ENCODE measurements at regions not wholly inside any gene's neighbourhood (a gene's known extent, or its start where the extent isn't known, plus 50 kb on each side); places are given as distances from the start of the nearest gene placed in this dataset.

GRCh38 chr2:65739927-65740326 lies 307.5 kb upstream of the SPRED2 start:
- Histone ChIP-seq H3K27me3 (replicated peaks; ENCODE audit: insufficient read depth, low read length) (no peaks in the 10 kb centered on the region), H3K4me2 (ENCODE audit: low read depth, low read length) (no peak overlapping the region), H3K36me3 (replicated peaks; ENCODE audit: insufficient read depth, low read length) (no peaks in the 10 kb centered on the region), H2AFZ (ENCODE audit: low read length) (no peak overlapping the region), H3K9me2 (replicated peaks; ENCODE audit: insufficient read depth, low read length) (no peaks in the 10 kb centered on the region), H3K9ac (ENCODE audit: low read length) (no peak overlapping the region), H3K9me3 (replicated peaks; ENCODE audit: insufficient read depth, low read length) (no peaks in the 10 kb centered on the region), H3K79me2 (ENCODE audit: low read length) (no peaks in the 10 kb centered on the region), H4K20me1 (ENCODE audit: insufficient read depth, low read length) (no peaks in the 10 kb centered on the region), H3K27ac (ENCODE audit: low read length) (no peak overlapping the region), H3F3A (ENCODE audit: insufficient read depth, low read length) (no peaks in the 10 kb centered on the region), H3K4me1 (ENCODE audit: low read length) (no peaks in the 10 kb centered on the region), H3K4me3 (ENCODE audit: low read length) (no peak overlapping the region)
- DNase-seq: no peak
- TF ChIP-seq EZH2phosphoT487 (IDR thresholded peaks at IDR 0.05; ENCODE audit: low read length) (no peak), CTCF (IDR thresholded peaks at IDR 0.05; ENCODE audit: low read length) (no peak), EZH2 (optimal IDR thresholded peaks at IDR 0.05; ENCODE audit: low read depth, low read length) (no peak)

GRCh38 chr2:65737452-65738011 lies 305.1 kb upstream of the SPRED2 start:
- Histone ChIP-seq H3K79me2 (ENCODE audit: low read length) (no peaks in the 10 kb centered on the region), H3K36me3 (replicated peaks; ENCODE audit: insufficient read depth, low read length) (no peaks in the 10 kb centered on the region), H3K27me3 (replicated peaks; ENCODE audit: insufficient read depth, low read length) (no peaks in the 10 kb centered on the region), H3K4me2 (ENCODE audit: low read depth, low read length) (no peak overlapping the region), H2AFZ (ENCODE audit: low read length) (no peak overlapping the region), H3K9me2 (replicated peaks; ENCODE audit: insufficient read depth, low read length) (no peaks in the 10 kb centered on the region), H3K9me3 (replicated peaks; ENCODE audit: insufficient read depth, low read length) (no peaks in the 10 kb centered on the region), H3K4me3 (ENCODE audit: low read length) (no peak overlapping the region), H3F3A (ENCODE audit: insufficient read depth, low read length) (no peaks in the 10 kb centered on the region), H3K4me1 (ENCODE audit: low read length) (no peaks in the 10 kb centered on the region), H3K27ac (ENCODE audit: low read length) (no peak overlapping the region), H4K20me1 (ENCODE audit: insufficient read depth, low read length) (no peaks in the 10 kb centered on the region), H3K9ac (ENCODE audit: low read length) (no peak overlapping the region)
- no peak for TF ChIP-seq EZH2 (optimal IDR thresholded peaks at IDR 0.05; ENCODE audit: low read depth, low read length)
- TF ChIP-seq CTCF (IDR thresholded peaks at IDR 0.05; ENCODE audit: low read length): no peak
- no peak for TF ChIP-seq EZH2phosphoT487 (IDR thresholded peaks at IDR 0.05; ENCODE audit: low read length)
- no peak for DNase-seq

GRCh38 chr2:65731476-65731875 lies 299.1 kb upstream of the SPRED2 start:
- Histone ChIP-seq H3K9ac (ENCODE audit: low read length) (no peak overlapping the region), H3F3A (ENCODE audit: insufficient read depth, low read length) (no peaks in the 10 kb centered on the region), H3K36me3 (replicated peaks; ENCODE audit: insufficient read depth, low read length) (no peaks in the 10 kb centered on the region), H3K4me3 (ENCODE audit: low read length) (no peak overlapping the region), H3K4me1 (ENCODE audit: low read length) (no peaks in the 10 kb centered on the region), H3K27ac (ENCODE audit: low read length) (no peak overlapping the region), H3K79me2 (ENCODE audit: low read length) (no peaks in the 10 kb centered on the region), H3K27me3 (replicated peaks; ENCODE audit: insufficient read depth, low read length) (no peaks in the 10 kb centered on the region), H3K4me2 (ENCODE audit: low read depth, low read length) (no peak overlapping the region), H4K20me1 (ENCODE audit: insufficient read depth, low read length) (no peaks in the 10 kb centered on the region), H3K9me2 (replicated peaks; ENCODE audit: insufficient read depth, low read length) (no peaks in the 10 kb centered on the region), H3K9me3 (replicated peaks; ENCODE audit: insufficient read depth, low read length) (no peaks in the 10 kb centered on the region; the same call in 1 of the 2 replicates), H2AFZ (ENCODE audit: low read length) (no peak overlapping the region)
- DNase-seq: no peak
- TF ChIP-seq EZH2 (optimal IDR thresholded peaks at IDR 0.05; ENCODE audit: low read depth, low read length): no peak
- TF ChIP-seq CTCF (IDR thresholded peaks at IDR 0.05; ENCODE audit: low read length): no peak
- TF ChIP-seq EZH2phosphoT487 (IDR thresholded peaks at IDR 0.05; ENCODE audit: low read length): no peak
